B cell (primary cell): ENCODE measurements at regions not wholly inside any gene's neighbourhood (a gene's known extent, or its start where the extent isn't known, plus 50 kb on each side); places are given as distances from the start of the nearest gene placed in this dataset.

Experiments
- ATAC-seq: fragments of 200-7000 bp; cut with Tn5 transposase; one replicate; pipeline ENCODE4 v1.10.0; 2021; ENCODE audit warnings: low read depth, mild to moderate bottlenecking, moderate number of reproducible peaks, moderate library complexity
- CTCF ChIA-PET: fragments of 350-600 bp; sonication (Branson Sonifier 250); formaldehyde crosslinking; loops from one replicate; lab custom pipeline; 2021; ENCODE audit warnings: antibody characterized with exemption, inconsistent platforms; lab: Charles Lee
- POLR2A ChIA-PET: fragments of 350-600 bp; sonication (Branson Sonifier 250); formaldehyde crosslinking; loops from one replicate; lab custom pipeline; 2021; ENCODE audit warnings: antibody characterized with exemption; lab: Charles Lee
- DNase-seq: peaks from one replicate; pipeline ENCODE4 v3.0.0; 2013
- H2AFZ ChIP-seq: 2 replicates; pipeline ENCODE4 v1.6.1; 2012; ENCODE audit warnings: mild to moderate bottlenecking, low read depth, low read length; ENCODE audit not compliant: insufficient read depth, poor library complexity, severe bottlenecking
- H3K27ac ChIP-seq, 2 donors: 1 replicate in 1 of 2; 2 replicates in 1 of 2; pipeline ENCODE4 v1.5.1; 2012 to 2013; ENCODE audit warnings: low read length in 2 of 2, mild to moderate bottlenecking in 2 of 2, moderate library complexity in 1 of 2
- H3K27me3 ChIP-seq, 4 experiments: fragments of 200-600 bp in 1 of 4; sonication (generic) in 1 of 4; replicated peaks in 1 of 4; 1 replicate in 2 of 4; 2 replicates in 2 of 4; pipeline versions ENCODE4 v1.6.1 to v1.7.0; 2013 to 2016; ENCODE audit warnings: low read length in 3 of 4, mild to moderate bottlenecking in 2 of 4, mixed read lengths in 1 of 4, moderate library complexity in 1 of 4; ENCODE audit not compliant: insufficient read depth in 4 of 4, control insufficient read depth in 3 of 4; ENCODE audit errors: control extremely low read depth in 1 of 4
- H3K36me3 ChIP-seq, 2 experiments: replicated peaks in 1 of 2; 1 replicate in 1 of 2; 2 replicates in 1 of 2; pipeline versions ENCODE4 v1.6.1 to v1.7.1; 2013; ENCODE audit warnings: low read length in 1 of 2; ENCODE audit not compliant: insufficient read depth in 2 of 2, control insufficient read depth in 1 of 2; ENCODE audit errors: control extremely low read depth in 1 of 2, extremely low read depth in 1 of 2
- H3K4me1 ChIP-seq, 2 donors: fragments of 200-600 bp in 1 of 2; sonication (generic) in 1 of 2; 1 replicate in 1 of 2; 2 replicates in 1 of 2; pipeline versions ENCODE4 v1.5.1 to v1.6.1; 2013 to 2017; ENCODE audit warnings: low read length in 2 of 2; ENCODE audit not compliant: control insufficient read depth in 2 of 2, insufficient read depth in 2 of 2
- H3K4me2 ChIP-seq: replicated peaks from 2 replicates; pipeline ENCODE3; 2012; ENCODE audit warnings: mild to moderate bottlenecking, low read depth, low read length; ENCODE audit not compliant: poor library complexity, severe bottlenecking
- H3K4me3 ChIP-seq, 5 experiments: fragments of 200-600 bp in 1 of 5; sonication (generic) in 1 of 5; 1 replicate in 3 of 5; 2 replicates in 2 of 5; pipeline versions ENCODE4 v1.5.1 to v1.7.0; 2011 to 2016; ENCODE audit warnings: low read length in 4 of 5, mild to moderate bottlenecking in 4 of 5, low read depth in 2 of 5, control low read depth in 1 of 5, moderate library complexity in 1 of 5; ENCODE audit not compliant: insufficient read depth in 1 of 5; ENCODE audit errors: control extremely low read depth in 1 of 5, extremely low read depth in 1 of 5
- H3K79me2 ChIP-seq: fragments of 200-600 bp; sonication (generic); one replicate; pipeline ENCODE4 v1.6.0; 2016; ENCODE audit warnings: low read length; ENCODE audit not compliant: control insufficient read depth, insufficient read depth
- H3K9ac ChIP-seq: fragments of 200-600 bp; sonication (generic); 2 replicates; pipeline ENCODE4 v1.6.1; 2017; ENCODE audit warnings: mild to moderate bottlenecking, low read length, moderate library complexity
- H3K9me3 ChIP-seq, 3 donors: one replicate each; pipeline versions ENCODE4 v1.6.1 to v1.7.1; 2013; ENCODE audit warnings: low read length in 2 of 3; ENCODE audit not compliant: control insufficient read depth in 2 of 3, insufficient read depth in 1 of 3; ENCODE audit errors: control extremely low read depth in 1 of 3
- H4K20me1 ChIP-seq: 2 replicates; pipeline ENCODE4 v1.6.0; 2012; ENCODE audit warnings: mild to moderate bottlenecking, low read length; ENCODE audit not compliant: insufficient read depth, control insufficient read depth, poor library complexity, severe bottlenecking
- H3K27ac Mint-ChIP-seq: one replicate; pipeline ENCODE4 v1.8.0; 2021; ENCODE audit warnings: mixed read lengths
- H3K27me3 Mint-ChIP-seq: one replicate; pipeline ENCODE4 v1.8.0; 2021; ENCODE audit warnings: mixed read lengths
- H3K4me1 Mint-ChIP-seq: one replicate; pipeline ENCODE4 v1.8.0; 2021; ENCODE audit warnings: mixed read lengths
- H3K4me3 Mint-ChIP-seq: one replicate; pipeline ENCODE4 v1.8.0; 2021; ENCODE audit warnings: mixed read lengths
- H3K9me3 Mint-ChIP-seq: one replicate; pipeline ENCODE4 v1.8.0; 2022; ENCODE audit warnings: mixed read lengths; ENCODE audit not compliant: insufficient read depth
- EZH2 ChIP-seq: IDR thresholded peaks from 2 replicates; pipeline ENCODE4 v1.6.1; 2012; ENCODE audit warnings: borderline replicate concordance, low read depth, mild to moderate bottlenecking, moderate library complexity, low read length; ENCODE audit not compliant: insufficient read depth, poor library complexity, severe bottlenecking
- WGBS: methylation state at CpG from one replicate; pipeline ENCODE4 v1.1.5; 2013; ENCODE audit warnings: missing lambda C conversion rate; ENCODE audit not compliant: insufficient coverage; 5-methylcytosine and 5-hydroxymethylcytosine counted together
- intact Hi-C: fragments of 100-400 bp; cut with micrococcal nuclease; formaldehyde crosslinking; loops from one replicate; pipeline ENCODE4 v1.10.0; 2022
- TF ChIP-seq, protein P1 (sequence below): fragments of 200-600 bp; IDR thresholded peaks from one replicate; pipeline ENCODE4 v1.8.0; 2022; ENCODE audit warnings: antibody characterized with exemption, mild to moderate bottlenecking

DNA sequence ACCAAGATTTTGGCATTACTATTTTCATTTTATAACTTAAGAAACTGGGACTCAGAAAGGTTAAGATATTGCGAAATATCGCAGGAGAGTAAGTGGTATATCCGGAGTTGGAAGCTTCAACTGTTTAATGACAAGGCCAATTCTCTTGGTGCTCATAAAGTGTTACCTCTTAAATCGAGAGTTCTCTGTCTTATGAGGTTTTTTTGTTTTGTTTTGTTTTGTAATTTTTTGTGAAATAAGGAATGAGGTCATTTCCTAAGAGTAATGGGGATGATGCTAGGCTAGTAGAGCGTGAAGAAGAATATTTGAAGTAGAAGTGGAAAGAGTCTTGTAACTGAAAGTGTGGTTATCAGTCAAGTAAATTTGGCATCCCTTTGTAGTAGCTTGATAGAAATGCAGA is 183.2 kb upstream of the DAB2 start:
- Histone ChIP-seq H3K9me3 (no peaks in the 10 kb centered on the region), H3K36me3 (no peaks in the 10 kb centered on the region), H3K27me3 (no peaks in the 10 kb centered on the region), H3K4me1 (no peaks in the 10 kb centered on the region), H3K4me2 (no peak overlapping the region), H4K20me1 (no peaks in the 10 kb centered on the region), H3K9ac (no peak overlapping the region), H2AFZ (no peak overlapping the region), H3K79me2 (no peaks in the 10 kb centered on the region), H3K4me3 (no peak overlapping the region), H3K27ac (no peak overlapping the region)
- H3K4me3 Mint-ChIP-seq, result no peak overlapping the region
- CTCF ChIA-PET, result interaction anchor here (0.7 to 1.1 kb wide), 2 partner anchors 9 to 1434 kb away, joined by 4 to 5 read pairs; no protein-coding TSS in a partner anchor
- POLR2A ChIA-PET, result no interaction called here
- no peak for ATAC-seq
- peaks cover 10% of the 10 kb centered on the region for H3K27me3 Mint-ChIP-seq
- peaks cover 3% of the 10 kb centered on the region for H3K4me1 Mint-ChIP-seq
- TF ChIP-seq EZH2, result no peak
- TF ChIP-seq, protein P1, sequence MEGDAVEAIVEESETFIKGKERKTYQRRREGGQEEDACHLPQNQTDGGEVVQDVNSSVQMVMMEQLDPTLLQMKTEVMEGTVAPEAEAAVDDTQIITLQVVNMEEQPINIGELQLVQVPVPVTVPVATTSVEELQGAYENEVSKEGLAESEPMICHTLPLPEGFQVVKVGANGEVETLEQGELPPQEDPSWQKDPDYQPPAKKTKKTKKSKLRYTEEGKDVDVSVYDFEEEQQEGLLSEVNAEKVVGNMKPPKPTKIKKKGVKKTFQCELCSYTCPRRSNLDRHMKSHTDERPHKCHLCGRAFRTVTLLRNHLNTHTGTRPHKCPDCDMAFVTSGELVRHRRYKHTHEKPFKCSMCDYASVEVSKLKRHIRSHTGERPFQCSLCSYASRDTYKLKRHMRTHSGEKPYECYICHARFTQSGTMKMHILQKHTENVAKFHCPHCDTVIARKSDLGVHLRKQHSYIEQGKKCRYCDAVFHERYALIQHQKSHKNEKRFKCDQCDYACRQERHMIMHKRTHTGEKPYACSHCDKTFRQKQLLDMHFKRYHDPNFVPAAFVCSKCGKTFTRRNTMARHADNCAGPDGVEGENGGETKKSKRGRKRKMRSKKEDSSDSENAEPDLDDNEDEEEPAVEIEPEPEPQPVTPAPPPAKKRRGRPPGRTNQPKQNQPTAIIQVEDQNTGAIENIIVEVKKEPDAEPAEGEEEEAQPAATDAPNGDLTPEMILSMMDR, result no peak
- WGBS, result 63% methylated on average over 4 of the region's 5 CpGs
- intact Hi-C loops, result no loop called here
- no peak overlapping the region for H3K27ac Mint-ChIP-seq
- DNase-seq, result no peak
- H3K9me3 Mint-ChIP-seq, result no peaks in the 10 kb centered on the region

GRCh38 chr5:39606591-39606990 is 181.8 kb upstream of the DAB2 start:
- no peak for TF ChIP-seq EZH2
- TF ChIP-seq, protein P1, result no peak
- H3K79me2 ChIP-seq, result no peaks in the 10 kb centered on the region
- H3K27me3 ChIP-seq, result no peaks in the 10 kb centered on the region
- ChIA-PET POLR2A (no interaction called here), CTCF (interaction anchor here (0.6 kb wide), 1 partner anchor 125 kb away, joined by 3 read pairs; no protein-coding TSS in a partner anchor)
- no peak overlapping the region for H3K27ac Mint-ChIP-seq
- H3K9me3 Mint-ChIP-seq, result no peaks in the 10 kb centered on the region
- H3K4me3 Mint-ChIP-seq, result no peak overlapping the region
- no peak overlapping the region for H3K4me3 ChIP-seq
- H4K20me1 ChIP-seq, result no peaks in the 10 kb centered on the region
- H3K36me3 ChIP-seq, result no peaks in the 10 kb centered on the region
- H2AFZ ChIP-seq, result no peak overlapping the region
- no peak overlapping the region for H3K4me2 ChIP-seq
- WGBS, result no CpG with 5 or more reads among the region's 2 CpGs
- H3K4me1 Mint-ChIP-seq, result peaks cover 3% of the 10 kb centered on the region
- DNase-seq, result no peak
- peaks cover 10% of the 10 kb centered on the region for H3K27me3 Mint-ChIP-seq
- no peaks in the 10 kb centered on the region for H3K4me1 ChIP-seq
- no peak overlapping the region for H3K9ac ChIP-seq
- H3K27ac ChIP-seq, result no peak overlapping the region
- H3K9me3 ChIP-seq, result no peaks in the 10 kb centered on the region
- intact Hi-C loops, result no loop called here
- ATAC-seq, result no peak
